ENCODE measurements at regions not wholly inside any gene's neighbourhood (a gene's known extent, or its start where the extent isn't known, plus 50 kb on each side); places are given as distances from the start of the nearest gene placed in this dataset.

GRCh38 chr4:42234817-42235216 lies 82.4 kb upstream of the BEND4 start:
- Histone ChIP-seq H4K20me1 (ENCODE audit: insufficient read depth) (no peaks in the 10 kb centered on the region), H2AFZ (no peak overlapping the region), H3K4me2 (no peak overlapping the region), H3K4me1 (replicated peaks; ENCODE audit: insufficient read depth) (no peaks in the 10 kb centered on the region), H3K27ac (no peak overlapping the region), H3K79me2 (ENCODE audit: low read depth) (no peaks in the 10 kb centered on the region), H3K9me3 (ENCODE audit: insufficient read depth, low read depth) (no peaks in the 10 kb centered on the region), H3K36me3 (ENCODE audit: low read depth) (no peaks in the 10 kb centered on the region), H3K4me3 (no peak overlapping the region), H3F3A (ENCODE audit: insufficient read depth, low read depth) (no peaks in the 10 kb centered on the region), H3K9me2 (ENCODE audit: insufficient read depth) (no peaks in the 10 kb centered on the region), H3K27me3 (ENCODE audit: insufficient read depth, low read depth) (peaks cover 61% of the 10 kb centered on the region)
- no TSS peak for BruUV-seq (replicated peaks)
- ChIA-PET POLR2A (ENCODE audit: unreplicated experiment) (no interaction called here), CTCF (no interaction called here)
- no peak for TF ChIP-seq EZH2 (IDR thresholded peaks at IDR 0.05; ENCODE audit: low read depth)
- no peak for TF ChIP-seq CTCF (conservative IDR thresholded peaks at IDR 0.05)
- DNase-seq = no peak
- intact Hi-C loops (cut with micrococcal nuclease; ENCODE audit: unreplicated experiment) = no loop called here

GRCh38 chr4:42235304-42236021 lies 83.0 kb upstream of the BEND4 start:
- H3K27ac ChIP-seq = no peak overlapping the region
- H3K9me2 ChIP-seq (ENCODE audit: insufficient read depth) = no peaks in the 10 kb centered on the region
- BruUV-seq (replicated peaks) = no TSS peak
- DNase-seq = no peak
- no peaks in the 10 kb centered on the region for H3K4me1 ChIP-seq (replicated peaks; ENCODE audit: insufficient read depth)
- no peaks in the 10 kb centered on the region for H3K79me2 ChIP-seq (ENCODE audit: low read depth)
- no peak overlapping the region for H3K4me3 ChIP-seq
- H3K9me3 ChIP-seq (ENCODE audit: insufficient read depth, low read depth) = no peaks in the 10 kb centered on the region
- no peak overlapping the region for H2AFZ ChIP-seq
- peaks cover 63% of the 10 kb centered on the region for H3K27me3 ChIP-seq (ENCODE audit: insufficient read depth, low read depth)
- ChIA-PET POLR2A (ENCODE audit: unreplicated experiment) (no interaction called here), CTCF (no interaction called here)
- no peak overlapping the region for H3K4me2 ChIP-seq
- H3F3A ChIP-seq (ENCODE audit: insufficient read depth, low read depth) = no peaks in the 10 kb centered on the region
- H4K20me1 ChIP-seq (ENCODE audit: insufficient read depth) = no peaks in the 10 kb centered on the region
- no peak for TF ChIP-seq EZH2 (IDR thresholded peaks at IDR 0.05; ENCODE audit: low read depth)
- TF ChIP-seq CTCF (conservative IDR thresholded peaks at IDR 0.05) = no peak
- no peaks in the 10 kb centered on the region for H3K36me3 ChIP-seq (ENCODE audit: low read depth)
- intact Hi-C loops (cut with micrococcal nuclease; ENCODE audit: unreplicated experiment) = no loop called here

- Histone ChIP-seq H3K27ac (no peak overlapping the region), H3K79me2 (ENCODE audit: low read depth) (no peaks in the 10 kb centered on the region), H3F3A (ENCODE audit: insufficient read depth, low read depth) (no peaks in the 10 kb centered on the region), H4K20me1 (ENCODE audit: insufficient read depth) (no peaks in the 10 kb centered on the region), H3K9me2 (ENCODE audit: insufficient read depth) (no peaks in the 10 kb centered on the region), H3K4me1 (replicated peaks; ENCODE audit: insufficient read depth) (no peaks in the 10 kb centered on the region), H3K36me3 (ENCODE audit: low read depth) (no peaks in the 10 kb centered on the region), H2AFZ (no peak overlapping the region), H3K4me2 (no peak overlapping the region), H3K4me3 (no peak overlapping the region), H3K9me3 (ENCODE audit: insufficient read depth, low read depth) (no peaks in the 10 kb centered on the region), H3K27me3 (ENCODE audit: insufficient read depth, low read depth) (peaks cover 63% of the 10 kb centered on the region)
- intact Hi-C loops (cut with micrococcal nuclease; ENCODE audit: unreplicated experiment) = no loop called here
- no TSS peak for BruUV-seq (replicated peaks)
- CTCF ChIA-PET = no interaction called here
- POLR2A ChIA-PET (ENCODE audit: unreplicated experiment) = no interaction called here
- DNase-seq = no peak
- TF ChIP-seq EZH2 (IDR thresholded peaks at IDR 0.05; ENCODE audit: low read depth) (no peak), CTCF (conservative IDR thresholded peaks at IDR 0.05) (no peak)
Measured at GRCh38 chr4:42237010-42237409, 84.6 kb upstream of the BEND4 start.
